Keratinocyte (primary cell): ENCODE measurements at regions not wholly inside any gene's neighbourhood (a gene's known extent, or its start where the extent isn't known, plus 50 kb on each side); places are given as distances from the start of the nearest gene placed in this dataset.

ENCODE experiments used
- CTCF ChIP-seq, 3 experiments: IDR thresholded peaks in 1 of 3; conservative IDR thresholded peaks in 1 of 3; optimal IDR thresholded peaks in 1 of 3; 2 replicates in 2 of 3; 3 replicates in 1 of 3; pipeline versions ENCODE3 to v1.5.1; 2011; ENCODE audit warnings: low read length in 3 of 3, mild to moderate bottlenecking in 3 of 3, moderate library complexity in 2 of 3, control low read depth in 1 of 3, inconsistent platforms in 1 of 3; ENCODE audit not compliant: insufficient read depth in 2 of 3; ENCODE audit errors: extremely low read depth in 1 of 3
- EZH2 ChIP-seq: IDR thresholded peaks from one replicate; pipeline ENCODE4 v1.6.1; 2012; ENCODE audit warnings: inconsistent platforms, mild to moderate bottlenecking, low read length, moderate library complexity

DNA sequence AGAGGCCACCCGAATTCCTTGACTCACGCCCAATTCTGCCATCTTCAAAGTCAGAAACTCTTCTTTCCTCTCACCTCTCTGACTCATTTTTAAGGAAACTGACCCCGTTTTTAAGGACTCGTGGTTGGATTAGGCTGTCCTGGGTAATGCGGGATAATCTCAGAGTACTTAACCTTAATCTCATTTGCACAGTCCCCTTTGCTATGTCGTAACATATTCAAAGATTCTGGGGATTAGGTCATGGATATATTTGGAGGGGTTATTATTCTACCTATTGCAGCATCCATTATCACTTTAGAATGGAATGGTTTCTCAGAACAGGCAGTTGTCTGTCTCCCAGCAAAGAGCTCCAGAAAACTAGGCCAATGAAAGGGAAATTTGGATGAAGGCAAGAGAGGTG, 80.8 kb upstream of the IL12B start:
- TF ChIP-seq CTCF (optimal IDR thresholded peaks at IDR 0.05 in 1 of 3, IDR thresholded peaks at IDR 0.05 in 1 of 3, conservative IDR thresholded peaks at IDR 0.05 in 1 of 3; ENCODE audit: extremely low read depth in 1 of 3, insufficient read depth in 2 of 3, low read length in 3 of 3) (no peak), EZH2 (no peak)
